ENCODE measurements at regions not wholly inside any gene's neighbourhood (a gene's known extent, or its start where the extent isn't known, plus 50 kb on each side); places are given as distances from the start of the nearest gene placed in this dataset.
A peak's percentile ranks its signal among the peaks of the same experiment; 100 is the strongest.

DNA sequence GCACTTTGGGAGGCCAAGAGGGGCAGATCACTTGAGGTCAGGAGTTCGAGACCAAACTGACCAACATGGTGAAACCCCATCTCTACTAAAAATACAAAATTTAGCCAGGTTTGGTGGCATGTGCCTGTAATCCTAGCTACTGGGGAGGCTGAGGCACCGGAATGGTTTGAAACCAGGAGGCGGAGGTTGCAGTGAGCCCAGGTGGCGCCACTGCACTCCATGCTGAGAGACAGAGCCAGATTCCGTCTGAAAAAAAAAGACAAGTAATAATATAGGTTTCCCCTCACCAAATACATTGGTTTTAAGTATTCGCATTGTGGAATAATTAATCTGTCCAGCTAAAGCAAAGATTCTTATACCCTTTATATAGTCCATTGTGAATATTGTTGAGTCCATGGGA lies 1544.6 kb downstream of the OLFM4 start:
- Histone ChIP-seq H3K9ac (ENCODE audit: low read length) (no peak overlapping the region), H3F3A (ENCODE audit: low read length, unreplicated experiment) (no peaks in the 10 kb centered on the region), H3K9me3 (ENCODE audit: low read length) (no peaks in the 10 kb centered on the region), H3K4me1 (ENCODE audit: insufficient read depth, low read length) (no peaks in the 10 kb centered on the region), H3K27ac (ENCODE audit: low read length) (no peak overlapping the region), H3K27me3 (ENCODE audit: low read length) (no peaks in the 10 kb centered on the region), H2AFZ (ENCODE audit: low read length) (no peak overlapping the region), H3K4me3 (ENCODE audit: low read length) (no peak overlapping the region), H3K36me3 (ENCODE audit: low read depth, low read length) (no peaks in the 10 kb centered on the region), H3K4me2 (ENCODE audit: low read length) (no peak overlapping the region), H3K79me2 (ENCODE audit: low read length) (no peaks in the 10 kb centered on the region), H4K20me1 (ENCODE audit: low read length) (no peaks in the 10 kb centered on the region), H3K9me2 (replicated peaks; ENCODE audit: low read length) (no peaks in the 10 kb centered on the region)
- no TSS peak for BruUV-seq (replicated peaks)
- ATAC-seq: no peak
- TF ChIP-seq EZH2 (IDR thresholded peaks at IDR 0.05; ENCODE audit: low read length, unreplicated experiment): no peak
- TF ChIP-seq EZH2phosphoT487 (IDR thresholded peaks at IDR 0.05; ENCODE audit: borderline replicate concordance, low read length): no peak
- TF ChIP-seq, protein P1, sequence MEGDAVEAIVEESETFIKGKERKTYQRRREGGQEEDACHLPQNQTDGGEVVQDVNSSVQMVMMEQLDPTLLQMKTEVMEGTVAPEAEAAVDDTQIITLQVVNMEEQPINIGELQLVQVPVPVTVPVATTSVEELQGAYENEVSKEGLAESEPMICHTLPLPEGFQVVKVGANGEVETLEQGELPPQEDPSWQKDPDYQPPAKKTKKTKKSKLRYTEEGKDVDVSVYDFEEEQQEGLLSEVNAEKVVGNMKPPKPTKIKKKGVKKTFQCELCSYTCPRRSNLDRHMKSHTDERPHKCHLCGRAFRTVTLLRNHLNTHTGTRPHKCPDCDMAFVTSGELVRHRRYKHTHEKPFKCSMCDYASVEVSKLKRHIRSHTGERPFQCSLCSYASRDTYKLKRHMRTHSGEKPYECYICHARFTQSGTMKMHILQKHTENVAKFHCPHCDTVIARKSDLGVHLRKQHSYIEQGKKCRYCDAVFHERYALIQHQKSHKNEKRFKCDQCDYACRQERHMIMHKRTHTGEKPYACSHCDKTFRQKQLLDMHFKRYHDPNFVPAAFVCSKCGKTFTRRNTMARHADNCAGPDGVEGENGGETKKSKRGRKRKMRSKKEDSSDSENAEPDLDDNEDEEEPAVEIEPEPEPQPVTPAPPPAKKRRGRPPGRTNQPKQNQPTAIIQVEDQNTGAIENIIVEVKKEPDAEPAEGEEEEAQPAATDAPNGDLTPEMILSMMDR (conservative IDR thresholded peaks at IDR 0.05; ENCODE audit: low read depth, low read length): no peak
- no peak for DNase-seq
- CTCF ChIA-PET: no interaction called here
- POLR2A ChIA-PET (ENCODE audit: unreplicated experiment): no interaction called here
- intact Hi-C loops (cut with micrococcal nuclease): no loop called here

DNA sequence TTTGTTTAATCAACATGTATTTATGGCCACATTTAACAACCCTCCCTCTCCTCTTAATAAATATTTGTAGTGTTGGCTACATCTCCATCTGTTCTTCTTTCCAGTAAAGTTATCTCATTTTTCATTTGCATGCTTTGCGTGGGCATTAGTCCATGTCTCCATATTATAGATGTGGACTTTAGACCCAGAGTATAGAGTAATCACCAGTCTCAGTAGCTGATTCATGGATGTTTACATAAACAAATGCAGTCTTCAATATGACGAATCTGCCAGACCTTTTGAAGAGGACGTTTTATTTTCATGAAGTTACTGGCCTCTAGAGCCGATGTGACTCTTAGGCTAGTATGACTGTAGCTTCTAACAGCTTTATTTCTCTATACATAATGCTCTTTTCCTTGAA lies 1546.2 kb downstream of the OLFM4 start:
- TF ChIP-seq EZH2phosphoT487 (IDR thresholded peaks at IDR 0.05; ENCODE audit: borderline replicate concordance, low read length) (no peak), EZH2 (IDR thresholded peaks at IDR 0.05; ENCODE audit: low read length, unreplicated experiment) (no peak)
- TF ChIP-seq, protein P1 (conservative IDR thresholded peaks at IDR 0.05; ENCODE audit: low read depth, low read length): no peak
- H3K36me3 ChIP-seq (ENCODE audit: low read depth, low read length): no peaks in the 10 kb centered on the region
- H3K27me3 ChIP-seq (ENCODE audit: low read length): no peaks in the 10 kb centered on the region
- H3K9me3 ChIP-seq (ENCODE audit: low read length): no peaks in the 10 kb centered on the region
- H3K4me1 ChIP-seq (ENCODE audit: insufficient read depth, low read length): no peaks in the 10 kb centered on the region
- no TSS peak for BruUV-seq (replicated peaks)
- intact Hi-C loops (cut with micrococcal nuclease): no loop called here
- H3K27ac ChIP-seq (ENCODE audit: low read length): no peak overlapping the region
- no peak overlapping the region for H3K9ac ChIP-seq (ENCODE audit: low read length)
- H3F3A ChIP-seq (ENCODE audit: low read length, unreplicated experiment): no peaks in the 10 kb centered on the region
- DNase-seq: peak; percentile 4
- H3K4me2 ChIP-seq (ENCODE audit: low read length): no peak overlapping the region
- no peak overlapping the region for H2AFZ ChIP-seq (ENCODE audit: low read length)
- ChIA-PET CTCF (no interaction called here), POLR2A (ENCODE audit: unreplicated experiment) (no interaction called here)
- ATAC-seq: no peak
- H3K9me2 ChIP-seq (replicated peaks; ENCODE audit: low read length): no peaks in the 10 kb centered on the region
- no peak overlapping the region for H3K4me3 ChIP-seq (ENCODE audit: low read length)
- H4K20me1 ChIP-seq (ENCODE audit: low read length): no peaks in the 10 kb centered on the region
- H3K79me2 ChIP-seq (ENCODE audit: low read length): no peaks in the 10 kb centered on the region

DNA sequence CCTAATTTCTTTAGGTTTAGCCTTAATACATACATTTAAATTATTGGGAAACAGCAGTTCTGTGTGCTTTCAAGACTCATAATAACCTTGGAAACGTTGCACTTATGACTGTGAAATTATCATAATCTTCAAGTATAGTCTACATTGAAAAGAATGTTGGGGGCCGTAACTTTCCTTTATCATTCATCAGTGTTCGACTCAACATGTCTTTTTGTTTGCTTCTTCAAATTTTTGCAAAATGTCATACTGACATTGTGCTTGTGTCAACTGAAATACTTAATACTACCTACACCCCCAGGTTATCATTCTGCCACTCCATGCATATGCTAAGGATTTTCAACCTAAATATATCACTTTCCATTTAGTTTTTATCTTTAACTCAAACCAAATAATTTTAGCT lies 1562.9 kb downstream of the OLFM4 start:
- Histone ChIP-seq H3K9me3 (ENCODE audit: low read length) (no peaks in the 10 kb centered on the region), H3F3A (ENCODE audit: low read length, unreplicated experiment) (no peaks in the 10 kb centered on the region), H3K4me2 (ENCODE audit: low read length) (no peak overlapping the region), H3K9ac (ENCODE audit: low read length) (no peak overlapping the region), H3K9me2 (replicated peaks; ENCODE audit: low read length) (no peaks in the 10 kb centered on the region), H3K27ac (ENCODE audit: low read length) (no peak overlapping the region), H3K79me2 (ENCODE audit: low read length) (no peaks in the 10 kb centered on the region), H2AFZ (ENCODE audit: low read length) (no peak overlapping the region), H3K4me1 (ENCODE audit: insufficient read depth, low read length) (no peaks in the 10 kb centered on the region), H3K36me3 (ENCODE audit: low read depth, low read length) (no peaks in the 10 kb centered on the region), H4K20me1 (ENCODE audit: low read length) (no peaks in the 10 kb centered on the region), H3K4me3 (ENCODE audit: low read length) (no peak overlapping the region), H3K27me3 (ENCODE audit: low read length) (no peaks in the 10 kb centered on the region)
- CTCF ChIA-PET: no interaction called here
- TF ChIP-seq, protein P1 (conservative IDR thresholded peaks at IDR 0.05; ENCODE audit: low read depth, low read length): no peak
- TF ChIP-seq EZH2 (IDR thresholded peaks at IDR 0.05; ENCODE audit: low read length, unreplicated experiment): no peak
- no peak for TF ChIP-seq EZH2phosphoT487 (IDR thresholded peaks at IDR 0.05; ENCODE audit: borderline replicate concordance, low read length)
- ATAC-seq (no peak), DNase-seq (no peak)
- intact Hi-C loops (cut with micrococcal nuclease): no loop called here
- POLR2A ChIA-PET (ENCODE audit: unreplicated experiment): no interaction called here
- BruUV-seq (replicated peaks): no TSS peak

Measured in PC-3 (cell line).